HG02973 (cell line): ENCODE measurements at regions not wholly inside any gene's neighbourhood (a gene's known extent, or its start where the extent isn't known, plus 50 kb on each side); places are given as distances from the start of the nearest gene placed in this dataset.
"Not testable (repeated sequence)": the region's sequence is repeated elsewhere in the genome, so short reads cannot be mapped to it uniquely, and the experiment has no call there.

ENCODE experiments used
- ATAC-seq: cut with Tn5 transposase; IDR thresholded peaks from one replicate; pipeline ENCODE4 v1.9.1; 2021; ENCODE audit warnings: moderate library complexity; ENCODE audit not compliant: unreplicated experiment

DNA sequence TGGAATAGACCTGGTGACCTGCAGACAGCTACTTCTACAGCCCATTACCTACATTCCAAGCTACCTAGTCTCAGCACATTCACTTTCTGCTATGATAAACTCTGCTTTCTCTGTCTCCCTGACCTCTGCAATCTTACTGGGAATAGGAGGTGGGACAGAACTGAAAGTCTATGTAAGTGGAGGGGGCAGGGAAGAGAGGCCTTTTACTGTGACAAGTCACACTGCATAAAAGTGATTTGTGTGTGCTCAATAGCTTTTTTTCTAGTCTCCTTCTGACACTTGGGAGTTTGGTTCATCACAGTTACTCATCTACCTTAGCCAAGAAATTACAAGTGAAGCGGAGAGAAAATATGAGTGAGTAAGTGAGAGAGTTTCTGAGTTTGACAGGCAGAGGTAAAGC is 322.4 kb downstream of the OLFM4 start:
- no peak for ATAC-seq

DNA sequence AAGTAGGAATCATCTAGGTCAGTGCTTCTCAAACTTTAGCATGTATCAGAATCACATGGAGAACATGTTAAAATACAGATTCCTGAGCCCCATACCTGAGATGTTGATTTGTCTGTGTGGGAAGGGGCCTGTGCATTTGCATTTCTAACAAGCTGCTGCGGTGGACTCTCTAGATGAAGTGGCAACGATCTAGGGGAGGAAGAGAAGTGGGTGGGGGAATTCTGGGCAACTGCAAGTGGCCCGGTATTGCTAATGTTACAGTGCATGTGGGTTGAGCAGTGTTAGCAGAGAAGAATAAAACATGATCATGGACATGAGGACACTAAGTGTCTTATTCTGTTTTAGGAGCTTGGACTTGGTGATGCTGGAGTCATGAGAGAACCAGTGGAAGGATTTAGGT is 329.0 kb downstream of the OLFM4 start:
- ATAC-seq = no peak

DNA sequence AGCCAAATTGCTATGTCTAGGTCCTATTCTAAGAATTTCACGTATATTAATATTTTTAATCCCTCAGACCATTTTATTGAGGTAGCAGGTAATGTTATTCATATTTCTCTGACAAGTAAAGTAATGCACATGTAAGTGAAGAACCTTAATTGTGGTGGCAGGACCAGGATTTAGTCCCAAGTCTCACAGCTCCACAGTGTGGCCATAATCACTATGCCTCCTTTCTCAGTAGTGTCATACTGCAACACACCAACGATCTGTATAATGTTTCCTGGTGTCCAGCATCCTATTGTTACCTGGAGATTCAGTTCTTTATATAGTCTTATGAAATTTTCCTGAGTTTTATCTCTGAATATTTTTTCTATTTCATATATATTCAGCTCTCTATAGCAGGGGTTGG is 340.3 kb downstream of the OLFM4 start:
- ATAC-seq = no peak

DNA sequence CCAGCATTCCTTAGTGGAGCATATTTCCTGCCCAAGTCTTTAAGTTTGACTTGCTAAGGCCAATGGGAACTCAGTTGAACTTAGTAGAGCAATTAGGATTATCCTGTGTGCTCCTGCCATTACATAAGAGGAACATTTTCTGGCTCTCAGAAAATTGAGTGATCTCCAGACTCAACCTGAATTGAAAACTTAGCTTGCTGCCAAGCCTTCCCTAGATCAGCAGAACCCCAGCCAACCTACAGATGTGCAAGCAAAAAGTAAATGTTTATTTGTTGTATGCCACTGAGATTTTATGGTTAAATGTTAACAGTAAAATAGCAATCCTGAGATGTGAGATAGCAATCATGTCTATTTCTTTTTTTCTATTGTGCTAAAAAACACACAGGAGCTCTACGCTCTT is 350.9 kb downstream of the OLFM4 start:
- ATAC-seq = no peak

DNA sequence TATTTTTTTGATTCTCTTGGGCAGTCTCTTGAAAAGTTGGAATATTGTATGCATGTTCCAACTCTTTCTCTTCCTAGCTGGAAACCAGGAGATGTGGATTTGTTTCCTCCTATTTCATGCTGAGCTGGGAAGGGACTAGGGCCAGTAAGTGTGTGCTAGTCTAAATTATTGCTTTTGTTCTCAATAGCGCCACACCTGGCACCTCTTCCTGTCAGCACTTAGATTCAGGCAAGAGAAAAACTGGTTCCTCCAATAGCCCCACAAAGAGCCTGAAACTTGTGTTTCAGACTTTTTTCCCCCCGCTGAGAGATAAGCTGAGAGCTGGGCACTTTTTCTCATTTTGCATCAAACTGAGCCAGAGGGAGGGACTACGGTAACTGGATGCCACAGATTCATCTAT is 353.4 kb downstream of the OLFM4 start:
- no peak for ATAC-seq

DNA sequence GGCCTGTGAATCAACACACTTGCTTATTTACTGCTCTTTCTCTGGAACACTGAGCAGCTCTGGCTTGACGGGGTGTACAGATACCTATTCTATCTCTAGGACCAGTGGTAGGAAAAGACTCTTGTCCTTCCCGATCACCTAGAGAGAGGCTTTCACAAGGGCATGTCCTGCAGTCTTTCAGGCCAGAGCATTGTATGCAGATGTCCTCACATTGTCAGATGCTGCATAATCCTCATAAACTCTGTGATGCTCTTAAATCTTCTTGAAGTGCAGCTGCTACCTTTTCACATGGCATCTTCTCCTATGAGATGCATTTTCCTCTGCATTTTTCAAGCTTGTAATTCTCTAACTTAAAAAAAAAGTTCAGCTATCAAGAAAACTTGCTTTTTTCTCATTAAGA is 369.4 kb downstream of the OLFM4 start:
- ATAC-seq = no peak

DNA sequence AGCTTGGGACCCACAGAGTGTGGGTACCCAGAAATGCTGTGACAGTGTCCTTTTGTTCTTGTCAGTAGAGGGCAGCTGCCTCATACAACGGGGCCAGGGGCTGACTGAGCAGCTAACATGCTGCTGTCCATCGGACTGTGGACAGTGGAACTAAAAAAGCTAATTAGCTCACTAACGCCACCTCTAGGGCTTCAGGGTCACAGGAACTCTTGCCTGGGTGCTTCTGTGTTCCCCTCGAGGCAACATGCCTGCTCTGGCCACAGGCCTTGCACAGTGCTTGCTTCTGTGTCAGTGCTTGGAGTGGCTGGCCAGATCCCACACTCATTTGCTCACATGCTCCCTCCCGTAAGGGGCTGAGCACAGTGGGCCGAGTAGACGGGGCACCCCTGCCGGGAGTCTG is 377.0 kb downstream of the OLFM4 start:
- ATAC-seq = no peak

DNA sequence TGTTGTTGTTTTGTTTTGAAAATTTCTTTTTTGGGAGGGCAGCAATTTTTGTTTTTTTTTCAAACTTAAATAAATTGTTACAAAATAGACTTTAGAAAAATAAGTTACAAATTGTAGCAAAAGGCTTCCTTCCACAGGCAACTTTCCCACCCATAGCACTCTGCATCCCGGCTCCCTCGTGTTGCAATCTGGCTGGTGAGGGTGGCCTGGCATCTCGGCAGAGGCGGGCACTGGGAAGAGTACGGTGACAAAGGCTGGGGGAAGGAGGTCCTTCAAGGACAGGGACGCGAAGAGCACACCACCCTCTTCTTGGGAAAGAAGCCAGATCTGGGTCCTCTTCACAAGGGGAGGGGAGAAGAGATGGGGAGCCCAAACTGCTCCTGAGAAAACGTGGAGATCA is 379.7 kb downstream of the OLFM4 start:
- ATAC-seq = no peak

DNA sequence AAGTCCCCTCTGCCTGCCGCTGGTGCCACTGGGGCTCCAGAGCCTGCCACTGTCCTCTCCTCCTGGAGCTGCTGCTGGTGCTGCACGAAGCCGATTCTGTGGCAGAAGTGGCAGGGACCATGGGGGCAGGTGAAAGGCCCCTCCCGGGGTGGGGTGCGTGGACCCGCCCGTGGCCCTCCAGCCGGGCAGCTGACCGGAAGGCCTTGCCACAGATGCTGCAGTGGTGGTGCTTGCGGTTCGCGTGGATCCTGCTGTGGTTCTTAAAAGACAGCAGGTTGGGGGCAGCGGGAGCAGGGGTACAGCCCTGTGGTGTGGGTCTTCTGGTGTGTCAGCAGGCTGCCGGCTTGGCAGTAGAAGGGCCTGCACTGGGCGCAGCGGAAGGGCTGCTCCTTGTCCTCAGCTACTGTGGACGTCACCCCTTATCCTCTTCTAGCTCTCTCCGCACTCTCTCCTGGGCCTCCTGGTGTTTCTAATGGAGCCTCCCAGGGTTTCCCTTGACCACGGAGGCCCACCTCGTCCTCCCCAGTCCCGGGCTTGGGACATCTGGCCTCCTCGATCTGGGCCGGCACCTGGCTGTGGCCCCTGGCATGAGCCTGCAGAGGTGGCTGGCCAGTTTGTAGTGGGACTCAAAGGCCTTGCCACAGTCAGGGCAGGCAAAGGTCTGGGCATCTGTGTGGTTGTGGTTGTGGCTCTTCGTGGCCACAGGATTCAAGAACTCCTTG is 380.4 kb downstream of the OLFM4 start:
- no peak for ATAC-seq

DNA sequence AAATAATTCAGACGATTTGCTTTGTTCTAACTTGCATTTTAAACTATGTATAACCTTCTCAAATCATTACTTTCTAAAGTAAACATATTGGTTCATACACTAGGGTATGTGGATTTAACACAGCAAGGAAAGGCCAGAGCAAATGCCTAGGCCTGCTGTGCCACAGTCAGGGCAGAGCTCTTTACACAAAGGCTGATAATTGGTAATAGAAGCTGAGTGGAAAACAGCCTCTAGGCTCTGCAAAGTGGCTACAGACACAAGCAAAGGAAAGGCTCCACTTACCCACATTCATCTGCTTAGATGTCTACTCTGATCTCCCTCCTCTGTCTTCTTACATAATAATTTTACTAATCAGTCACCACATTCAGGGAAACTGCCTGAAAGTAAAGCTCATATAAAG is 382.9 kb downstream of the OLFM4 start:
- no peak for ATAC-seq

DNA sequence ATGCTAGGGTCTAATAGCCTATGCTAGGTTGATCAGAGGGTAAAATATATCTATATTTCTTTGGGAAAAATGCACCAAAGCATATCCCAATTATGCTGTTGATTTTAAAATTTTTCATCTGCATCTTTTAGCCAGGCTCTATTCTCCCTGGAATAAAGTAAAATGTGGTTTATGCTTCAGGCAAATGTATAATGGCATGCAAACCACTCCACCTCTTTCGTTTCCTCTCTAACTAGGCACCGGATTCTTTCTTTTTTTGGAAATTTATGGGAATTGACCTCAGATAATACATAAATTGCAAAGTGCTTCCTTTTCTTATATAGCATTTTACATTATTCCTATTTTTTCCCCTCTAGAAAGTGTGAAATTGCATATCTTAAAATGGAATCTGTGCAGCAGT is 386.5 kb downstream of the OLFM4 start:
- no peak for ATAC-seq

DNA sequence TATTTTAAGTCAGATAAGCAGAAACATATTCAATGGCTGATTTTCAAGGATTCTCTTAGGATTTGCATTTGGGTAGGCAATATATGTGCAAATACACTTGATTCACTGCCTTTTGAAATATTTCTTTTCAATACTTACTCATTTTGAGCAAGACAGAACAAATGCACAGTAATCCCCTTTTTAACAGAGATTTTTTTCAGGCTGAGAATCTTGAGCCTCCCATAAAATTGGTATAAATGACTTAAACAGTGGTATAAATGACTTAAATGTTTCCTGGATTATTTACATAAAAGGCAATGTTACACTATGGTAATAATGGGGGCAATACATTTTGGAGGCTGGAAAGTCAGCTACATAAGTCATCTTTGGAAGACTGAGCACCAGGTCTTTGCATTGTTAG is 389.0 kb downstream of the OLFM4 start:
- no peak for ATAC-seq

DNA sequence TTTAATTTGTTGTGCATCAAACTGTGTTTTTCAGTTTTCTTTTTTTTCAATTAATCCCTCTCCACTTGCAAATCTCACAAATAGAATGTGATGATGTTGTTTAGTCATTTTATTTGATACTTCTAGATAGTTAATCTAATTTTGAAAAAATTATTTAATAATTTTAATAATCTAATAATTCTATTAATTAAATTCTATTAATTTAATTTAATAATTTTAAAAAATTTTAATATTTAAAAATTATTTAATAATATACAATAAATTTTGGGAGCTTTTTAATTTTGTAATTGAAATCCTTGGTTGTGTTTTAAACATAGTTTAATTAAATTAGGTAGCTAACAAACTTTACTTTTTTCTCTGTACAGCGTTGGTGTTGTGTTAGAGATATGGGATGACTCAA is 393.8 kb downstream of the OLFM4 start:
- no peak for ATAC-seq

DNA sequence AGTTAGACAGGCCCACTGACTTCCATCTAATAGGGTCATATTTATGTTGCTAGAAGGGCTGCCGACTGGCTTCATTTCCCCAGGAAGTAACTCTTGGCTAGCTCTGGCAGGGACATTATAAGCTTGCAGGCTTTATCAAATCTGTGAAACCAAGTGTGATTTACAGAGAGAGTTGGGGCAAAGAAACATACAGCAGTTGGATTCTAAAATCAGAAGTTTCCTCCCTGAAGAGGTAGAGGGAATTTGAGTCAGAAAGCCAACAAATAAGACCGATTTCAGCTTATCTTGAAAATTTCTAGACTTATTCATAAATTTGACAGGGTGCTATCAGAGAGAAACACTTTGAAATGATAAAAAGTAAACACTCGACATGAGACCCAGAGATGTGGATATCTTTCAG is 407.8 kb downstream of the OLFM4 start:
- ATAC-seq = no peak

DNA sequence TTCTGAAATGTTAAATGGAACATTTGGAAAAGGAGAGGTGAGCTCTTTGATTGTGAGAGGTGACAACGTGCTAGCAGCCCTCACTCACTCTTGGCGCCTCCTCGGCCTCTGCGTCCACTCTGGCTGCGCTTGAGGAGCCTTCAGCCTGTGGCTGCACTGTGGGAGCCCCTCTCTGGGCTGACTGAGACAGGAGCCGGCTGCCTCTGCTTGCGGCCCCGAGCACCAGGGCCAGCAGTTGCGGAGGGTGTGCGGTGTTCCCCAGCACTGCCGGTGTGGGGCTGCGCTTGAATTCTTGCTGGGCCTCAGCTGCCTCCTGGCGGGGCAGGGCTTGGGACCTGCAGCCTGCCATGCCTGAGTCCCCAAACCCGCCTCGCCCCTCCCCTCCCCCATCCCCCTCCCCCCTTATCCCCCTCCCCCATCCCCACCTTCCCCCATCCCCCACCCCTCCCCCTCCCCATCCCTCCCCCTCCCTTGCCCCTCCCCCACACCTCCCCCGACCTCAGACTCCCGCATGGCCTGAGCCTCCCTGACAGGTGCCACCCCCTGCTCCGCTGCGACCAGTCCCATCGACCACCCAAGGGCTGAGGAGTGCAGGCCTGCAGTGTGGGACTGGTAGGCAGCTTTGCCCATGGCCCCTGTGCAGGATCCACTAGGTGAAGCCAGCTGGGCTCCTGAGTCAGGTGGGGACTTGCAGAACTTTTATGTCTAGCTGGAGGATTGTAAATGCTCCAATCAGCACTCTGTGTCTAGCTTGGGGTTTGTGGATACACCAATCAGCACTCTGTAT is 411.0 kb downstream of the OLFM4 start:
- ATAC-seq = no peak

DNA sequence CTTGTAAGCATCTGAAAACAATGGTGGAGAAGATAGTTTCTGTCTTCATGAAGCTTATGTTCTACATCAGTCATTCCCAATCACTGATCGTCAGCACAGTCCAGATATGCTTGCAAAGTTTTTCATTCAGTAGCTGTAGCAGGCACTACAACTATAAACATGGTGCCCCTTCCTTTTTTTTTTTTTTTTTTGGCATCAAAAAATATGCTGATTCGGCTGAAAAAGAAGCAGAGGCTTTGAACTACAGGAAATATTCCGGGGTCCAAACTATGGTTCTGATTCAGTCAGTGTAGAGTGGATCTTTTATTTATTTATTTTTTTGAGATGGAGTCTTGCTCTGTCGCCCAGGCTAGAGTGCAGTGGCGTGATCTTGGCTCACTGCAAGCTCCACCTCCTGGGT is 414.4 kb downstream of the OLFM4 start:
- ATAC-seq = no peak

DNA sequence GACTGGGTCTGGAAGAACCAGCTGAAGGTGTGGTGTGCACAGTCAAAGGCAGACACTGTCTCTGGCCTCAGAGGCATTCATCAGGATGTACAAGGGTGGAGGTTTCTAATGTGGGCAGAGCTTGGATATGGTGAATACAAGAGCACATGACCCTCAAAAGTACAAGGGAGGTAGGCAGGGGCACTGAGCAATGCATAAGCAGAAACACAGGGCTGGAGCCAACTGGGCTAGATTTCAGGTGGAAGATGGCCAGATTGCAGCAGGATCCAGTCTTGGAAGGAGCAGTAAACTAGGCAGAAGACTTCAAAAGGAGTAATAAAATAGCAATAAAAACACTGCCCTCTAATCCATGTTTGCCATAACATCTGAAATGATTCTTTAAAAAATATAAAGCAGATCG is 417.1 kb downstream of the OLFM4 start:
- ATAC-seq = no peak

DNA sequence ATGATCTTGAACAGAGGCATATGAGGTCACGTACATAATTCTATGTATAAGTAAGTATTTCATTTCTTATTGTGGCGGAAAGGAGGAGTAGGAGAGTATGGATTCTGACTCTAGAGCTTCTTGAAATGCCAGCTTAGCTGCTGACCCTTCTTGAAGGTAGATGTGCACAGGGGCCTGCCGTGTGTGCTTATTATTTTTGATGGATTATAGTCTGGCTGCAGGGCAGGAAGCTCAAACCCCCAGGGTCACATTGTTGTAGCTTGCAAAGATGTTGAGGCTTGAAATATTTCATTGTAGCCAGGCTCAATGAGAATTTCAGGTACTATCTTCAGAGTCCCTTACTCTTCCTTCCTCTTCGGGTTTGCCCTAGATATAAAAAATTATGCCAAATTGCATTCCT is 418.8 kb downstream of the OLFM4 start:
- ATAC-seq = no peak

DNA sequence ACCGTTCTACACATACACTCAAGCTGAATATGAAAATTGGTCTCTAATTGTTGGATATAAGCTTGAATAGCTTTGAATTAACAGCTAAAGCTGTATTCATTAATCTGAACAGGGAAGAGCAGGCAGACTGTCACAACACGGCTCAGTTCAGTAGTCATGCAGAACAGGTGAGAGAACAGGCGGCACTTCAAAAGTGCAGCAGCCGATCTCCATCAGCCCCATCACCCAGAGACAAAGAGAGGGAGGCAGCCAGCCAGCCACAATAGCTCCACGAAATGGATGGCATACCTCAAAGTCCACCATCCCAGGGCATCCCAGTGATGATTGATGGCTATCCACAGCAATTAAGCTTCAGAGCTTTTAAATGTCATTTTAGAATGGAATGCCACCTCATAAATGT is 419.2 kb downstream of the OLFM4 start:
- no peak for ATAC-seq

DNA sequence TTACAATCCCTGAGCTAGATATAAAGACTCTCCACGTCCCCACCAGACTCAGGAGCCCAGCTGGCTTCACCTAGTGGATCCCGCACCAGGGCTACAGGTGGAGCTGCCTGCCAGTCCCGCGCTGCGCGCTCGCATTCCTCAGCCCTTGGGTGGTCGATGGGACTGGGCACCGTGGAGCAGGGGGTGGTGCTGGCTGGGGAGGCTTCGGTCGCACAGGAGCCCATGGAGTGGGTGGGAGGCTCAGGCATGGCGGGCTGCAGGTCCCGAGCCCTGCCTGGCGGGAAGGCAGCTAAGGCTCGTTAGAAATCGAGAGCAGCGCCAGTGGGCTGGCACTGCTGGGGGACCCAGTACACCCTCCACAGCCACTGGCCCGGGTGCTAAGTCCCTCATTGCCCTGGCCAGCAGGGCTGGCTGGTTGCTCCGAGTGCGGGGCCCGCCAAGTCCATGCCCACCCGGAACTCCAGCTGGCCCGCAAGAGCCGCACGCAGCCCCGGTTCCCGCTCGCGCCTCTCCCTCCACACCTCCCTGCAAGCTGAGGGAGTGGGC is 423.7 kb downstream of the OLFM4 start:
- not testable (repeated sequence) for ATAC-seq

DNA sequence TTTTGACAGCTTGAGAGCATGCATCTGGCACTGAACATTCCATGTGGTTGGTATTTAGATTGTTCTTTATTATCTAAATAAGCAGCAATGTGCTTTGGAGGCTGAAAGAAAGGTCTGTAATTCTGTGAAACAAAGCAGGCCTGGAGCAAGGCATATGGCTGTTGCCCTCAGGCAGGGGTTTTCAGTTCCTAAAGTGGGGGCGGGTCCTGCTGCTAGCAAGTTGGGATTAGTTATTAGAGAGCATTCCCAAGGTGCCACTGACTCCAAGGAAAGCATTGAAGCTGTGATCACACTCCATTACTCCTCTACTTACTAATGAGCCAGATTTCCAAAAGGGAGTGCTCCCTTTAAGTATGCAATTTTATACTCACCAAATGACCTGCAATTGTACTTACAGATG is 432.2 kb downstream of the OLFM4 start:
- ATAC-seq = no peak

DNA sequence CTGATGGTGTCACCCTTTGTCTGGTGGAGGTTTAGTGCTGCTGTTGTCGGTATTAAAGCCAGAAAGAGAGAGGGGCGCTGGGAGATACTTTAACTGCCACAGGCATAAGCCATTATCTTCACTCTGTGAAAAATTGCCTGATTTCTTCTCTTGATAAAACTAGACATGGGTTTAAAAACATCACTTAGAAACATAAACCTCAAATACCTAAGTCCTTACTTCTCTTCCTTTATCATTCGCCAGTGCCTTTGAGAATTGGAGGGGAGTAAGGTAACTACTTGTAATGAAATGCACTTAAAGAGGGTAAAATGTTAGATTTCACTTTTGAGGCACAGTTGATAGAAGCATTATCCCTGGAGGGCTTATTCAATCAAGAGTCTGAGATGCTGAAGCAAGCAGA is 434.5 kb downstream of the OLFM4 start:
- ATAC-seq = no peak
